Chondrocyte (in vitro differentiated cells): ENCODE measurements at regions not wholly inside any gene's neighbourhood (a gene's known extent, or its start where the extent isn't known, plus 50 kb on each side); places are given as distances from the start of the nearest gene placed in this dataset.
"Not testable (repeated sequence)": the region's sequence is repeated elsewhere in the genome, so short reads cannot be mapped to it uniquely, and the experiment has no call there.

Experiments
- DNase-seq: peaks from one replicate; pipeline ENCODE4 v3.0.0; 2021; ENCODE audit warnings: mixed read lengths, low spot score
- H3K27ac Mint-ChIP-seq: one replicate; pipeline ENCODE4 v1.8.0; 2021; ENCODE audit warnings: mild to moderate bottlenecking, moderate library complexity, mixed read lengths; ENCODE audit not compliant: unreplicated experiment
- H3K27me3 Mint-ChIP-seq: 2 replicates; pipeline ENCODE4 v1.8.0; 2021; ENCODE audit warnings: low read depth, mixed read lengths
- H3K36me3 Mint-ChIP-seq: 2 replicates; pipeline ENCODE4 v1.8.0; 2021; ENCODE audit warnings: low read depth, mixed read lengths
- H3K4me1 Mint-ChIP-seq: 2 replicates; pipeline ENCODE4 v1.8.0; 2021; ENCODE audit warnings: low read depth, mild to moderate bottlenecking, mixed read lengths
- H3K4me3 Mint-ChIP-seq: one replicate; pipeline ENCODE4 v1.8.0; 2021; ENCODE audit warnings: mild to moderate bottlenecking, moderate library complexity, mixed read lengths; ENCODE audit not compliant: unreplicated experiment
- H3K9me3 Mint-ChIP-seq: 2 replicates; pipeline ENCODE4 v1.8.0; 2021; ENCODE audit warnings: low read depth, mixed read lengths
- TF ChIP-seq, protein P1 (sequence below): fragments of 200-600 bp; sonication (generic); IDR thresholded peaks from 2 replicates; pipeline ENCODE4 v1.5.0; 2021; ENCODE audit warnings: antibody characterized with exemption, mild to moderate bottlenecking, moderate library complexity

DNA sequence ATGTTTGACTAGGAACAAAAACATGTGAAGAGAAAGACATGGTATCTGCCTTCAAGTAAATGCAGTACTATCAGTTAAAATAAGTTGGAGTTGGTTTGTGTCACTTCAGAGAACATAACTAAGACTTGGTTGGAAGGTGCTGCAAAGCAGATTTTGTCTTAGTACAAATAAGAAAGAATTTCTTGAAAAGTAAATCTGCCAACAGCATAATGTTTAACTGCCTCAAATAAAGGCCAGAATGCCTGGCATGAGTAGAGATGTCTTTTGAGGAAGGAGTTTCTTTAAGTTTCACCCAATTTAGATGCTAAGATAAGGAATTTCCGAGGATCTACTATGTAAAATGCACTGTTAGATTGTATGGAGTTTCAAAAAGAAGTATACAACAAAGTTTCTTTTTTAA, 409.7 kb downstream of the PIK3C3 start:
- Mint-ChIP-seq H3K36me3 (no peaks in the 10 kb centered on the region), H3K4me3 (no peak overlapping the region), H3K4me1 (no peaks in the 10 kb centered on the region), H3K27me3 (peaks cover 3% of the 10 kb centered on the region), H3K27ac (no peak overlapping the region), H3K9me3 (peaks cover 4% of the 10 kb centered on the region)
- TF ChIP-seq, protein P1, sequence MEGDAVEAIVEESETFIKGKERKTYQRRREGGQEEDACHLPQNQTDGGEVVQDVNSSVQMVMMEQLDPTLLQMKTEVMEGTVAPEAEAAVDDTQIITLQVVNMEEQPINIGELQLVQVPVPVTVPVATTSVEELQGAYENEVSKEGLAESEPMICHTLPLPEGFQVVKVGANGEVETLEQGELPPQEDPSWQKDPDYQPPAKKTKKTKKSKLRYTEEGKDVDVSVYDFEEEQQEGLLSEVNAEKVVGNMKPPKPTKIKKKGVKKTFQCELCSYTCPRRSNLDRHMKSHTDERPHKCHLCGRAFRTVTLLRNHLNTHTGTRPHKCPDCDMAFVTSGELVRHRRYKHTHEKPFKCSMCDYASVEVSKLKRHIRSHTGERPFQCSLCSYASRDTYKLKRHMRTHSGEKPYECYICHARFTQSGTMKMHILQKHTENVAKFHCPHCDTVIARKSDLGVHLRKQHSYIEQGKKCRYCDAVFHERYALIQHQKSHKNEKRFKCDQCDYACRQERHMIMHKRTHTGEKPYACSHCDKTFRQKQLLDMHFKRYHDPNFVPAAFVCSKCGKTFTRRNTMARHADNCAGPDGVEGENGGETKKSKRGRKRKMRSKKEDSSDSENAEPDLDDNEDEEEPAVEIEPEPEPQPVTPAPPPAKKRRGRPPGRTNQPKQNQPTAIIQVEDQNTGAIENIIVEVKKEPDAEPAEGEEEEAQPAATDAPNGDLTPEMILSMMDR = no peak
- no peak for DNase-seq

DNA sequence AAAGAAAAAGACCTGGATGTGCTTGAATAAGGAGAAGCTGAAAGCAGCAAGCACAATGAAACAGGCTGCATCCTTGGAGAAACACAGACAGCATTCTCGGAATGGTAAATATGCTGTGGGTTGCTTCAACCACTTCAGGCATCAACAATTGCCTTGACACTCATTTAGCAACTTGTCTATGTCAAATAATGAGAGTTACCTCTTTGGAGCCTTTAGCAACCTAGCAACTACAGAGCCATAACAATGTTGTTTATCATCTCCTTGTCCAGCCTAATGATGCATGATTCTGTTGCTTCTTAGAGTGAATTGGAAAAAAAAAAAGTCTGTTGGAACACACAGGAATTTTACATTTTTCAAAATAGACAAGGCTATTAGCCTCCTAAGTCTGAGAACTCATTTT, 410.6 kb downstream of the PIK3C3 start:
- H3K9me3 Mint-ChIP-seq = peaks cover 4% of the 10 kb centered on the region
- peaks cover 3% of the 10 kb centered on the region for H3K27me3 Mint-ChIP-seq
- TF ChIP-seq, protein P1 = no peak
- H3K4me1 Mint-ChIP-seq = no peaks in the 10 kb centered on the region
- H3K27ac Mint-ChIP-seq = no peak overlapping the region
- no peak overlapping the region for H3K4me3 Mint-ChIP-seq
- H3K36me3 Mint-ChIP-seq = no peaks in the 10 kb centered on the region
- DNase-seq = no peak

DNA sequence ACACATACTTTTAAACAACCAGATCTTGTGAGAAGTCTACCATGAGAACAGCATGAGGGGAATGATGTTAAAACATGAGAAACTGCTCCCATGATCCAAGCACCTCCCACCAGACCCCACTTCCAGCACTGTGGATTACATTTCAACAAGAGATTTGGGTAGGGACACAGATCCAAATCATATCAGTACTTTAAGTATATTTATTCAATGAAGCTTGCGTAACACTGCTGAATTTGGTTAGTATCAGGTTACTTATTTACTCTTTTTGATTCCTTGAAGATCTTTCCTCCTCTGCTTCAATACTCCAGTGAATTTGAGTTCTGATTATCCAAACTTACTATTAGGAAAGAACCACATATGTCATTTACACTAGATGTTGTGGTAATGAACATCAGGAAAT, 418.6 kb downstream of the PIK3C3 start:
- H3K27ac Mint-ChIP-seq = no peak overlapping the region

DNA sequence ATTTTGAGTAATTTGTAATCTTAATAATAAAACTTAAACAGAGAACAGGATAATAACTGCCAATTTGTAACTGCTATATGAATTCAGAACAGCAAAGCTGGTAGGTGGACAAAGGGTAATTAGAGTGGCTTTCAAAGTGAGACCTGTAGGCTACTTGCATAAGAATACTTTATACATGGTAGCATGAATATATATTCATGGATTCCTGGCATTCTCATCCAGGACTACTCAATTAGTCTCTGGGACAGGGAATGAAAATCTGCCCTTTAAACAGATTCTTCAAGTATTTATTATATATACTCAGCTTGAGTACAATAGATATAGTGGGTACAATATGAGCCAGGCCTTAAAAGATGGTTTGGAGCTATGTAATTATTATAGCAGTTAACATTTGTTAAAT, 419.9 kb downstream of the PIK3C3 start:
- TF ChIP-seq, protein P1 = no peak
- peaks cover 12% of the 10 kb centered on the region for H3K9me3 Mint-ChIP-seq
- H3K27ac Mint-ChIP-seq = no peak overlapping the region

More for the DNA sequence above, 418.6 kb downstream of the PIK3C3 start:
- Mint-ChIP-seq H3K27me3 (peaks cover 2% of the 10 kb centered on the region), H3K4me1 (peaks cover 9% of the 10 kb centered on the region), H3K36me3 (no peaks in the 10 kb centered on the region), H3K9me3 (peaks cover 12% of the 10 kb centered on the region), H3K4me3 (no peak overlapping the region)
- DNase-seq = no peak
- TF ChIP-seq, protein P1 = no peak

DNA sequence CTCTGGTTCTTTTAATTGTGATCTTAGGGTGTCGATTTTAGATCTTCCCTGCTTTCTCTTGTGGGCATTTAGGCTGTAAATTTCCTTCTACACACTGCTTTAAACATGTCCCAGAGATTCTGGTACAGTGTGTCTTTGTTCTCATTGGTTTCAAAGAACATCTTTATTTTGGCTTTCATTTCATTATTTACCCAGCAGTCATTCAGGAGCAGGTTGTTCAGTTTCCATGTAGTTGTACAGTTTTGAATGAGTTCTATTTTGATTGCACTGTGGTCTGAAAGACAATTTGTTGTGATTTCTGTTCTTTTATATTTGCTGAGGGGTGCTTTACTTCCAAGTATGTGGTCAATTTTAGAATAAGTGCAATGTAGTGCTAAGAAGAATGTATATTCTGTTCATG, 423.8 kb downstream of the PIK3C3 start:
- not testable (repeated sequence) for H3K27me3 Mint-ChIP-seq, H3K36me3 Mint-ChIP-seq, DNase-seq, H3K4me3 Mint-ChIP-seq, H3K4me1 Mint-ChIP-seq, H3K27ac Mint-ChIP-seq
- peaks cover 12% of the 10 kb centered on the region for H3K9me3 Mint-ChIP-seq

More for the DNA sequence above, 419.9 kb downstream of the PIK3C3 start:
- H3K36me3 Mint-ChIP-seq = no peaks in the 10 kb centered on the region
- H3K4me1 Mint-ChIP-seq = peaks cover 9% of the 10 kb centered on the region
- H3K27me3 Mint-ChIP-seq = peaks cover 2% of the 10 kb centered on the region
- DNase-seq = no peak
- H3K4me3 Mint-ChIP-seq = no peak overlapping the region

DNA sequence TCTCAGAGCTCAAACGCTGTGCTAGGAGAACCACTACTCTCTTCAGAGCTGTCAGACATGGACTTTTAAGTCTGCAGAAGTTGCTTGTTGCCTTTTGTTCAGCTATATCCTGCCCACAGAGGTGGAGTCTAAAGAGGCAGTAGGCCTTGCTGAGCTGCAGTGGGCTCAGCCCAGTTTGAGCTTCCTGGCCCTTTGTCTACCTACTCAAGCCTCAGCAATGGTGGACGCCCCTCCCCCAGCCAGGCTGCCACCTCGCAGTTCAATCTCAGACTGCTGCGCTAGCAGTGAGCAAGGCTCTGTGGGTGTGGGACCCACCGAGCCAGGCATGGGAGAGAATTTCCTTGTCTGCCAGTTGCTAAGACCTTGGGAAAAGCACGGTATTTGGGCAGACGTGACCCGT, 426.2 kb downstream of the PIK3C3 start:
- not testable (repeated sequence) for H3K36me3 Mint-ChIP-seq, H3K27me3 Mint-ChIP-seq

More for the DNA sequence above, 426.2 kb downstream of the PIK3C3 start:
- H3K4me1 Mint-ChIP-seq, H3K4me3 Mint-ChIP-seq, H3K27ac Mint-ChIP-seq, H3K9me3 Mint-ChIP-seq: not testable (repeated sequence)
- peak; percentile 46 for DNase-seq
